ENCODE measurements at regions not wholly inside any gene's neighbourhood (a gene's known extent, or its start where the extent isn't known, plus 50 kb on each side); places are given as distances from the start of the nearest gene placed in this dataset.

- TF ChIP-seq YY1 (IDR thresholded peaks at IDR 0.05; ENCODE audit: low read depth): no peak
- no peak for TF ChIP-seq CEBPB (IDR thresholded peaks at IDR 0.05)
- TF ChIP-seq MAX (IDR thresholded peaks at IDR 0.05): no peak
- no peak for TF ChIP-seq FOXM1 (IDR thresholded peaks at IDR 0.05; ENCODE audit: borderline replicate concordance, low read depth)
These were observed 476.2 kb upstream of the FZD8 start for GRCh38 chr10:36118314-36118713.
